ENCODE measurements at regions not wholly inside any gene's neighbourhood (a gene's known extent, or its start where the extent isn't known, plus 50 kb on each side); places are given as distances from the start of the nearest gene placed in this dataset.

- TF ChIP-seq CTCF (conservative IDR thresholded peaks at IDR 0.05 in 1 of 2, IDR thresholded peaks at IDR 0.05 in 1 of 2; ENCODE audit: low read depth in 1 of 2, low read length in 2 of 2) (no peak), EZH2 (IDR thresholded peaks at IDR 0.05; ENCODE audit: low read length, missing control alignments) (no peak)
These were observed 80.2 kb upstream of the GNAO1 start for GRCh38 chr16:56111100-56111499.
